T-cell (primary cell): ENCODE measurements at regions not wholly inside any gene's neighbourhood (a gene's known extent, or its start where the extent isn't known, plus 50 kb on each side); places are given as distances from the start of the nearest gene placed in this dataset.

Experiments used
- ATAC-seq, 4 experiments: fragments of 200-7000 bp in 3 of 4; fragments of 150-1000 bp in 1 of 4; cut with Tn5 transposase; replicated peaks in 1 of 4; 1 replicate in 3 of 4; 2 replicates in 1 of 4; pipeline ENCODE4 v1.10.0; 2021; ENCODE audit warnings: moderate library complexity in 3 of 4, mild to moderate bottlenecking in 2 of 4, moderate number of reproducible peaks in 1 of 4
- CTCF ChIA-PET, 2 donors: fragments of 300-600 bp; sonication (Branson Sonifier 250); formaldehyde crosslinking; loops; one replicate each; lab custom pipeline; 2022; ENCODE audit warnings: antibody characterized with exemption in 2 of 2; lab: Charles Lee
- POLR2A ChIA-PET, 2 donors: fragments of 300-600 bp; sonication (Branson Sonifier 250); formaldehyde crosslinking; loops; one replicate each; lab custom pipeline; 2022; ENCODE audit warnings: antibody characterized with exemption in 2 of 2; lab: Charles Lee
- DNase-seq, 35 experiments: peaks; one replicate each; pipeline versions ENCODE4 v3.0.0 to v3.0.0-alpha.2; 2013 to 2023
- H3K27ac ChIP-seq: one replicate; pipeline ENCODE4 v1.5.1; 2013; ENCODE audit warnings: low read length
- H3K27me3 ChIP-seq, 2 experiments: replicated peaks in 1 of 2; 1 replicate in 1 of 2; 2 replicates in 1 of 2; pipeline versions ENCODE4 v1.6.1 to v1.7.0; 2013; ENCODE audit warnings: low read length in 1 of 2, mixed read lengths in 1 of 2; ENCODE audit not compliant: control insufficient read depth in 2 of 2, insufficient read depth in 2 of 2; ENCODE audit errors: extremely low read depth in 1 of 2
- H3K36me3 ChIP-seq, 2 donors: 1 replicate in 1 of 2; 2 replicates in 1 of 2; pipeline versions ENCODE4 v1.6.1 to v1.7.0; 2013; ENCODE audit warnings: low read length in 1 of 2; ENCODE audit not compliant: control insufficient read depth in 2 of 2, insufficient read depth in 1 of 2; ENCODE audit errors: extremely low read depth in 1 of 2
- H3K4me1 ChIP-seq, 2 experiments: 1 replicate in 1 of 2; 2 replicates in 1 of 2; pipeline versions ENCODE4 v1.6.1 to v1.7.0; 2013; ENCODE audit warnings: low read length in 2 of 2, mixed read lengths in 1 of 2; ENCODE audit not compliant: insufficient read depth in 2 of 2, control insufficient read depth in 1 of 2; ENCODE audit errors: extremely low read depth in 1 of 2
- H3K4me3 ChIP-seq, 2 donors: 1 replicate in 1 of 2; 2 replicates in 1 of 2; pipeline versions ENCODE4 v1.5.1 to v1.7.0; 2013; ENCODE audit warnings: mild to moderate bottlenecking in 2 of 2, low read length in 1 of 2, moderate library complexity in 1 of 2; ENCODE audit not compliant: control insufficient read depth in 1 of 2; ENCODE audit errors: extremely low read depth in 1 of 2
- H3K9me3 ChIP-seq: 2 replicates; pipeline ENCODE4 v1.7.0; 2013
- H3K27ac Mint-ChIP-seq, 2 donors: one replicate each; pipeline ENCODE4 v1.8.0; 2020 to 2021; ENCODE audit warnings: mild to moderate bottlenecking in 2 of 2, mixed read lengths in 2 of 2
- H3K27me3 Mint-ChIP-seq, 2 donors: one replicate each; pipeline ENCODE4 v1.8.0; 2021 to 2022; ENCODE audit warnings: mixed read lengths in 2 of 2
- H3K36me3 Mint-ChIP-seq: one replicate; pipeline ENCODE4 v1.8.0; 2021; ENCODE audit warnings: mixed read lengths
- H3K4me1 Mint-ChIP-seq, 3 donors: one replicate each; pipeline ENCODE4 v1.8.0; 2020 to 2022; ENCODE audit warnings: mixed read lengths in 3 of 3, mild to moderate bottlenecking in 1 of 3
- H3K4me3 Mint-ChIP-seq, 3 donors: one replicate each; pipeline ENCODE4 v1.8.0; 2020 to 2022; ENCODE audit warnings: mild to moderate bottlenecking in 3 of 3, mixed read lengths in 3 of 3, moderate library complexity in 3 of 3
- H3K9me3 Mint-ChIP-seq, 3 donors: one replicate each; pipeline ENCODE4 v1.8.0; 2020 to 2022; ENCODE audit warnings: mixed read lengths in 3 of 3
- WGBS: methylation state at CpG from one replicate; pipeline ENCODE4 v1.1.5; 2013; ENCODE audit warnings: missing lambda C conversion rate; ENCODE audit not compliant: insufficient coverage; 5-methylcytosine and 5-hydroxymethylcytosine counted together

- Mint-ChIP-seq H3K4me1 (peaks cover 0 to 4% (median 2%) of the 10 kb centered on the region in 3 donors), H3K27me3 (no peaks in the 10 kb centered on the region), H3K27ac (no peak overlapping the region), H3K9me3 (no peaks in the 10 kb centered on the region), H3K4me3 (no peak overlapping the region), H3K36me3 (no peaks in the 10 kb centered on the region)
- WGBS, result no CpG with 5 or more reads among the region's 1 CpG
- Histone ChIP-seq H3K4me1 (peaks cover 0 to 2% of the 10 kb centered on the region in 2 experiments), H3K27me3 (peaks cover 0 to 2% of the 10 kb centered on the region in 2 experiments), H3K36me3 (no peaks in the 10 kb centered on the region), H3K27ac (no peak overlapping the region), H3K4me3 (no peak overlapping the region), H3K9me3 (no peaks in the 10 kb centered on the region)
- ChIA-PET POLR2A (no interaction called here), CTCF (no interaction called here)
- no peak for DNase-seq
- ATAC-seq, result no peak
These were observed 134.9 kb upstream of the TOP1 start for GRCh38 chr20:40893610-40894236.

- ChIA-PET CTCF (no interaction called here), POLR2A (no interaction called here)
- Mint-ChIP-seq H3K27ac (no peak overlapping the region), H3K9me3 (no peaks in the 10 kb centered on the region), H3K4me1 (peaks cover 0 to under 1% (median under 1%) of the 10 kb centered on the region in 3 donors), H3K36me3 (no peaks in the 10 kb centered on the region), H3K4me3 (no peak overlapping the region), H3K27me3 (no peaks in the 10 kb centered on the region)
- no CpG with 5 or more reads among the region's 1 CpG for WGBS
- H3K4me3 ChIP-seq, result no peak overlapping the region
- no peak for ATAC-seq
- H3K27me3 ChIP-seq, result peaks cover 0 to 2% of the 10 kb centered on the region in 2 experiments
- H3K4me1 ChIP-seq, result peaks cover 0 to 2% of the 10 kb centered on the region in 2 experiments
- DNase-seq, result no peak
- no peaks in the 10 kb centered on the region for H3K36me3 ChIP-seq
- H3K27ac ChIP-seq, result no peak overlapping the region
- H3K9me3 ChIP-seq, result no peaks in the 10 kb centered on the region
These were observed 134.4 kb upstream of the TOP1 start for GRCh38 chr20:40894237-40894630.

- H3K4me1 Mint-ChIP-seq, result no peaks in the 10 kb centered on the region
- H3K9me3 ChIP-seq, result no peaks in the 10 kb centered on the region
- no peak overlapping the region for H3K4me3 ChIP-seq
- H3K9me3 Mint-ChIP-seq, result no peaks in the 10 kb centered on the region
- no peak overlapping the region for H3K27ac Mint-ChIP-seq
- ATAC-seq (no peak), DNase-seq (no peak)
- ChIA-PET POLR2A (no interaction called here), CTCF (no interaction called here)
- H3K36me3 Mint-ChIP-seq, result no peaks in the 10 kb centered on the region
- peaks cover 0 to 2% of the 10 kb centered on the region in 2 experiments for H3K27me3 ChIP-seq
- no peaks in the 10 kb centered on the region for H3K36me3 ChIP-seq
- H3K27me3 Mint-ChIP-seq, result no peaks in the 10 kb centered on the region
- WGBS, result 63% methylated on average over 1 of the region's 3 CpGs
- no peak overlapping the region for H3K4me3 Mint-ChIP-seq
- no peak overlapping the region for H3K27ac ChIP-seq
- H3K4me1 ChIP-seq, result no peaks in the 10 kb centered on the region
These were observed 133.4 kb upstream of the TOP1 start for GRCh38 chr20:40895182-40895581.

GRCh38 chr20:40896814-40897700 lies 131.6 kb upstream of the TOP1 start:
- ChIA-PET POLR2A (no interaction called here), CTCF (no interaction called here)
- Mint-ChIP-seq H3K4me3 (no peak overlapping the region), H3K9me3 (no peaks in the 10 kb centered on the region), H3K4me1 (no peaks in the 10 kb centered on the region), H3K27me3 (no peaks in the 10 kb centered on the region), H3K36me3 (no peaks in the 10 kb centered on the region), H3K27ac (no peak overlapping the region)
- no peak for DNase-seq
- peaks cover 0 to 2% of the 10 kb centered on the region in 2 experiments for H3K27me3 ChIP-seq
- no peak overlapping the region for H3K4me3 ChIP-seq
- no peaks in the 10 kb centered on the region for H3K9me3 ChIP-seq
- 74% methylated on average over 6 of the region's 10 CpGs for WGBS
- H3K27ac ChIP-seq, result no peak overlapping the region
- ATAC-seq, result no peak
- no peaks in the 10 kb centered on the region for H3K36me3 ChIP-seq
- H3K4me1 ChIP-seq, result no peaks in the 10 kb centered on the region

GRCh38 chr20:40899344-40899743 lies 129.3 kb upstream of the TOP1 start:
- H3K36me3 Mint-ChIP-seq, result no peaks in the 10 kb centered on the region
- CTCF ChIA-PET, result no interaction called here
- POLR2A ChIA-PET, result no interaction called here
- DNase-seq, result no peak
- no peaks in the 10 kb centered on the region for H3K4me1 ChIP-seq
- H3K27ac ChIP-seq, result no peak overlapping the region
- ATAC-seq, result no peak
- WGBS, result 68% methylated on average over 2 of the region's 2 CpGs
- H3K4me3 Mint-ChIP-seq, result no peak overlapping the region
- no peak overlapping the region for H3K4me3 ChIP-seq
- H3K9me3 ChIP-seq, result no peaks in the 10 kb centered on the region
- H3K4me1 Mint-ChIP-seq, result no peaks in the 10 kb centered on the region
- no peaks in the 10 kb centered on the region for H3K9me3 Mint-ChIP-seq
- no peak overlapping the region for H3K27ac Mint-ChIP-seq
- no peaks in the 10 kb centered on the region for H3K27me3 Mint-ChIP-seq
- H3K36me3 ChIP-seq, result no peaks in the 10 kb centered on the region
- no peaks in the 10 kb centered on the region for H3K27me3 ChIP-seq

- POLR2A ChIA-PET, result no interaction called here
- Histone ChIP-seq H3K4me3 (no peak overlapping the region), H3K27me3 (no peaks in the 10 kb centered on the region), H3K9me3 (no peaks in the 10 kb centered on the region), H3K36me3 (no peaks in the 10 kb centered on the region), H3K4me1 (no peaks in the 10 kb centered on the region), H3K27ac (no peak overlapping the region)
- Mint-ChIP-seq H3K27ac (no peak overlapping the region), H3K9me3 (peaks cover 0 to 3% (median 1%) of the 10 kb centered on the region in 3 donors), H3K27me3 (no peaks in the 10 kb centered on the region), H3K4me1 (no peaks in the 10 kb centered on the region), H3K36me3 (no peaks in the 10 kb centered on the region), H3K4me3 (no peak overlapping the region)
- no CpG with 5 or more reads among the region's 2 CpGs for WGBS
- CTCF ChIA-PET, result no interaction called here
- ATAC-seq (no peak), DNase-seq (no peak)
These were observed 127.9 kb upstream of the TOP1 start for GRCh38 chr20:40900666-40901215.
